ENCODE measurements at regions not wholly inside any gene's neighbourhood (a gene's known extent, or its start where the extent isn't known, plus 50 kb on each side); places are given as distances from the start of the nearest gene placed in this dataset.

DNA sequence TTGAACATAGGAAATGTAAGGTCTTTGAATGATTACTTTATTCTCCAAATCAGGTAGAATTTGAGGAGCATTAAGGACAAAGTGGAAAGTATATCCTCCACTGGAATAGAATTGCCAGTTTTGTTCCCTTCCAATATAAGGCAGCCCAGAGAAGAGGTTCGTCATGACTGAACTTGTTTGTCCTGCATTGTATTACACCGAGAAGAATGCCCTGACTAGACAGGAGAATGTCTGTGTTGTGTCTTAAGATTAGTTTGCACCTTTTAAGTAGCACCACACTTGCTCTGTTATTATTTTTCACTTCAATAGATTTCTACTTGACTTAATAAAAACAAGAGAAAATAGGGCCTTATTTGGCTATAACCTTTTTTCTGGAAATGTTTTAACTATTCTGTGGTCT is 586.2 kb upstream of the PTGER4 start:
- no peak for DNase-seq
- Mint-ChIP-seq H3K36me3 (ENCODE audit: insufficient read depth in 2 of 2) (peaks cover 8 to 17% of the 10 kb centered on the region in 2 donors), H3K4me1 (ENCODE audit: low read depth) (no peaks in the 10 kb centered on the region), H3K9me3 (peaks cover 8 to 13% of the 10 kb centered on the region in 2 donors), H3K27ac (no peak overlapping the region), H3K27me3 (ENCODE audit: low read depth) (peaks cover 16% of the 10 kb centered on the region), H3K4me3 (no peak overlapping the region)
- no peak for ATAC-seq (replicated peaks in 1 of 2)

DNA sequence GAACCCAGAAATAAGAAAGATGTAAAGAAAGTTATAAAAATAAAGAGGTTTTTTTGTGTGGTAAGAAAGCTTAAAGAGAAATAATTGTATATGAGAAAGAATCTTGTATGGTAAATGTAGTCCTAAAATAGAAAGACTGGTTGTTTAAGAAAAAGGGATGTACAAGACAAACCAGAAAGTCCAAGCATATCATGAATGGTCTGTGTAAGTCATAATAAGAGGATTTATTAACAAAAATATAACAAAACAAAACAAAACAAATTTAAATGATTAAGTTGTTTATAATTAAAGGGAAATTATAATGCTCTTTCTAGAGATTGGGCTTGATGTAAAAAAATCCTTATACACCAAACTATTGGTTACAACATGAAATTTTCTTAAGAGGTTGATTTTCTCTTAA is 590.4 kb upstream of the PTGER4 start:
- Mint-ChIP-seq H3K27me3 (ENCODE audit: low read depth) (peaks cover 16% of the 10 kb centered on the region), H3K4me3 (no peak overlapping the region), H3K36me3 (ENCODE audit: insufficient read depth in 2 of 2) (peaks cover 8 to 16% of the 10 kb centered on the region in 2 donors), H3K4me1 (ENCODE audit: low read depth) (no peaks in the 10 kb centered on the region), H3K9me3 (peaks cover 4 to 9% of the 10 kb centered on the region in 2 donors), H3K27ac (no peak overlapping the region)
- no peak for DNase-seq
- ATAC-seq (replicated peaks in 1 of 2), result no peak

DNA sequence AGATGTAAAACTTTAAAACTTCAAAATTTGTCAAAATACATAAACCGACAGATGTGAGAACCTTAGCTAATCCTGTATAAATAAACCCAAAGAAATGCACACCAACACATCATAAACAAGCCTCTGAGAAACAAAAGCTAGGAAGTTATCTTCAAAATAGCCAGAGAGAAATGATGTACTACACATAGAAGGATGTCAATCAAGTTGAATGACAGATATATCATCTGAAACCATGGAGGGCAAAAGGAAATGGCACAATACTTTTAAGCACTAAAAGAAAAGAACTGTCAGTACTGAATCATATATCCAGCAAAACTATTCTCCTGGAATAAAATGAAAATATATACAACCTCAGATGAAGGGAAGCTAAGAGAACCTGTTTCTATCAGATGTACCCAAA is 595.1 kb upstream of the PTGER4 start:
- ATAC-seq (replicated peaks in 1 of 2), result no peak
- H3K27ac Mint-ChIP-seq, result no peak overlapping the region
- no peaks in the 10 kb centered on the region for H3K4me1 Mint-ChIP-seq (ENCODE audit: low read depth)
- H3K4me3 Mint-ChIP-seq, result no peak overlapping the region
- H3K27me3 Mint-ChIP-seq (ENCODE audit: low read depth), result peaks cover 15% of the 10 kb centered on the region
- no peak for DNase-seq
- peaks cover 0 to 2% of the 10 kb centered on the region in 2 donors for H3K9me3 Mint-ChIP-seq
- H3K36me3 Mint-ChIP-seq (ENCODE audit: insufficient read depth in 2 of 2), result peaks cover 1% of the 10 kb centered on the region in 2 donors

DNA sequence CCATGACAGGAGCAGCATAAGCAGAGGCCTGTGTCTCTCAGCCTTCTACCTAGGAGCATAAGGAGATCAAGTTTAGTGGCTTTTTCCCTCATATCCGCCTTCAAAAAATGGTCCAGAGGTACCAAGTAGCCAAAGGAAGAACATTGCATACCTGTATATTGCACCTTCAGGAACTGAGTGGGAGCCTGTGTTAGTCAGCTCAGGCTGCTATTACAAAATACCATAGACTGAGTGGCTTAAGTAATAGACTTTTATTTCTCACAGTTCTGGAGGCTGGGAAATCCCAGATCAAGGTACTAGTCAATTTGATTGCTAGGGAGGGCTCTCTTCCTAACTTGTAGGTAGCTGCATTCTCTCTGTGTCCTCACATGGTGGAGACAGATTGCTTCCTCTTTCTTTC is 597.4 kb upstream of the PTGER4 start:
- H3K27me3 Mint-ChIP-seq (ENCODE audit: low read depth), result peaks cover 25% of the 10 kb centered on the region
- no peaks in the 10 kb centered on the region for H3K4me1 Mint-ChIP-seq (ENCODE audit: low read depth)
- H3K27ac Mint-ChIP-seq, result no peak overlapping the region
- no peaks in the 10 kb centered on the region for H3K36me3 Mint-ChIP-seq (ENCODE audit: insufficient read depth in 2 of 2)
- no peak overlapping the region for H3K4me3 Mint-ChIP-seq
- peaks cover 0 to 2% of the 10 kb centered on the region in 2 donors for H3K9me3 Mint-ChIP-seq
- DNase-seq (no peak), ATAC-seq (replicated peaks in 1 of 2) (no peak)

DNA sequence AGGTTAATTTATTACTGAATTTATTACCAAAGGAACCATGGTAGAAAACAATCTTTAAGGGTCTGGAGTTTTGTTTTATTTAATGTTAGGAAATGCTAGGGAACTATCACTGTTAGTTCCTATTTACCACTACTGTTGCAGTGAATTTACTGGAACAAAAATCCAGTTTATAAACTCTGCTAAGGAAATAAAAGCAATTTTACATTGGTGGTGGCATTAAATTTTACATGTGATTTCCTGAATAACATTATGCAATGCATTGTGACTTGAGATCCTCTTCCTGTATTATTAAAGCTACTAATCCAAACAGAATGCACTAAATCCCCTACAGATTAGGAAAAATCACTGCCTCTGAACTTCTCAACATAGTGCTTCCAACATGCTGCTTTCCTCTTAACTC is 599.5 kb upstream of the PTGER4 start:
- DNase-seq (no peak), ATAC-seq (replicated peaks in 1 of 2) (no peak)
- no peaks in the 10 kb centered on the region for H3K4me1 Mint-ChIP-seq (ENCODE audit: low read depth)
- peaks cover 25% of the 10 kb centered on the region for H3K27me3 Mint-ChIP-seq (ENCODE audit: low read depth)
- H3K9me3 Mint-ChIP-seq, result peaks cover 0 to 2% of the 10 kb centered on the region in 2 donors
- H3K36me3 Mint-ChIP-seq (ENCODE audit: insufficient read depth in 2 of 2), result no peaks in the 10 kb centered on the region
- no peak overlapping the region for H3K4me3 Mint-ChIP-seq
- H3K27ac Mint-ChIP-seq, result no peak overlapping the region

DNA sequence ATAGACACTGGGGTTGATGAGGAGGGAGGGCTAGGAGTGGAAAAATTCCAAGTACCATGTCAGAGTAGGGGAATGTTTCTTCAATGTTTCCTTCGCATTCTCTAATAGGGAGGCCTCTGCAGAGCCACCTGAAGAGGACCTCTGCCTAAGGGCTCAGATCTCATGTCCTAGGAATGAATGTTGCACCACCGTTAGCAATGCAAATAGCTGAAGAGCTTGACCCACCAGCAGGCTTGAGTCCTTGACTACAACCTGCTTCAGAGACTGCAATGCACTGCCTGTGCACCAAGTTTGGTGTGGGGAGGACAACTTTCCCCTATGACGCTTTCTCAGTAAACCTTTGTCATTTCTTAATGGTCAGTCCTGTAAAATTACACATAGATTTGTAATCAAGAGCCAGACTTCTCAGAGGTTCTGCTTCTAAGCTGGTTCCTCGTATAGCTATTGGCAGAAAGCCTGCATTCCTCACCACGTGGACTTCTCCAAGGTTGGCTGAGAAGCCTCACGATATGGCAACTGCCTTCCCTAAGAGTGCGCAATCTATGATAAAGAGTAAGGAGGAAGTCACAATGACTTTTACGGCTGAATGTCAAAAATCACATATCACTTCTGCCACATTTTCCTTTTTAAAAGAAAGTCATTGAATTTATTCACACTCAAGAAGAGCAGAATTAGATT is 600.7 kb upstream of the PTGER4 start:
- Mint-ChIP-seq H3K36me3 (ENCODE audit: insufficient read depth in 2 of 2) (no peaks in the 10 kb centered on the region), H3K27me3 (ENCODE audit: low read depth) (peaks cover 25% of the 10 kb centered on the region), H3K9me3 (peaks cover 0 to 2% of the 10 kb centered on the region in 2 donors), H3K27ac (no peak overlapping the region), H3K4me3 (no peak overlapping the region), H3K4me1 (ENCODE audit: low read depth) (no peaks in the 10 kb centered on the region)
- no peak for DNase-seq
- ATAC-seq (replicated peaks in 1 of 2), result no peak

DNA sequence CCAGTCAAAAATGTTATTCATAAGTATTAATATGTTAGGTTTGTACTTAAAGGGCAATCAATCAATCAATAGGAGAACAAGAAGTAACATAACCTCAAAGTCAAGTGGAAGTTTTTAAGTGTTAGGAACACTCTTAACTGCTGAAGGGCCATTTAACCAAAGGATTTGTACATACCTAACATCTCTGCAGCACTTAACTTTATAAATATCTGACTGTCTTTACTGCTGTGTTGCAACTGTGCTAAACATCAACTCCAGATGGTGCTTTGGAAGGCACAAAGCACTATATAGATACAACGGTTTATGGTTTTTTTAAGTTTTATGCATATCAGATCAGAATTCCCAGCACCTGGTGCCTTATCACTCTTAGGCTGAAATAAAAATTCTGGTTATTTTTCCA is 604.9 kb upstream of the PTGER4 start:
- Mint-ChIP-seq H3K27ac (no peak overlapping the region), H3K4me1 (ENCODE audit: low read depth) (no peaks in the 10 kb centered on the region)

DNA sequence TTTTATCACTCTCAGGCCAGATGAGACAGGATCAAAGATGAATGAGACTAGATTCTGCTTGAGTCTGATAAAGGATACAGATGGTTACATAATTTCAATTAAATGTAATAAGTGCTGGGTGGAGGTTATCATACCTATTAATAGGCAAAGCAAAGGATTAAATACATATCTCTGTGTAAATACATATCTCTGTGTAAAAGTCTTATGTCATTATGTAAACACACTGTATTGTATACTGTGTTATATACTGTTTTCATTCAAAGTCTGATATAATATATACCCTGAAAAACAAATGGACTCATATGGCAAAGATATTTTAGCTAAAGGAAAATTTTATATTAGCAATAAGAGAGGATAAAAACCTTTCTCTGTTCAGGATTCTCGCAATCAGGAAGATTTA is 605.8 kb upstream of the PTGER4 start:
- no peak for DNase-seq
- Mint-ChIP-seq H3K9me3 (peaks cover 0 to 2% of the 10 kb centered on the region in 2 donors), H3K4me1 (ENCODE audit: low read depth) (no peaks in the 10 kb centered on the region), H3K36me3 (ENCODE audit: insufficient read depth in 2 of 2) (no peaks in the 10 kb centered on the region), H3K4me3 (no peak overlapping the region), H3K27me3 (ENCODE audit: low read depth) (peaks cover 27% of the 10 kb centered on the region), H3K27ac (no peak overlapping the region)
- no peak for ATAC-seq (replicated peaks in 1 of 2)

More for the DNA sequence above, 604.9 kb upstream of the PTGER4 start:
- ATAC-seq (replicated peaks in 1 of 2) (no peak), DNase-seq (no peak)
- Mint-ChIP-seq H3K27me3 (ENCODE audit: low read depth) (peaks cover 31% of the 10 kb centered on the region), H3K36me3 (ENCODE audit: insufficient read depth in 2 of 2) (no peaks in the 10 kb centered on the region), H3K4me3 (no peak overlapping the region), H3K9me3 (peaks cover 0 to 2% of the 10 kb centered on the region in 2 donors)

DNA sequence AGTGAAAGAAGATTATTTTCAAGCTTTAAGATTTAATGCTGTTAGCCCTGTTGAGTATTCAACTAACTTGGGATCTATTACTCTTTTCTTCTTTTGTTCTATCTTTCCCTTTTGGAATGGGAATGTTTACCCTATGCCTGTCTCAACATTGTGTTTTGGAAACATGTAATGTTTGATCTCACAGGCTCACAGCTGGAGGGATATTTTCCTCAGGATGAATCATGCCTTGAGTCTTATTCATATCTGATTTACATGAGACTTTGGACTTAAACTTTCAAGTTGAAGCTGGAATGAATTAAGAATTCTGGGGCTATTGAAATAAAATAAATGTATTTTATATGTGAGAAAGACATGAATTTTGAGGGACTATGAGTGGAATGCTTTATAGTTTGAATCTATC is 607.8 kb upstream of the PTGER4 start:
- Mint-ChIP-seq H3K36me3 (ENCODE audit: insufficient read depth in 2 of 2) (no peaks in the 10 kb centered on the region), H3K4me1 (ENCODE audit: low read depth) (no peaks in the 10 kb centered on the region), H3K9me3 (no peaks in the 10 kb centered on the region), H3K27me3 (ENCODE audit: low read depth) (peaks cover 23% of the 10 kb centered on the region), H3K27ac (no peak overlapping the region), H3K4me3 (no peak overlapping the region)
- no peak for DNase-seq
- no peak for ATAC-seq (replicated peaks in 1 of 2)

DNA sequence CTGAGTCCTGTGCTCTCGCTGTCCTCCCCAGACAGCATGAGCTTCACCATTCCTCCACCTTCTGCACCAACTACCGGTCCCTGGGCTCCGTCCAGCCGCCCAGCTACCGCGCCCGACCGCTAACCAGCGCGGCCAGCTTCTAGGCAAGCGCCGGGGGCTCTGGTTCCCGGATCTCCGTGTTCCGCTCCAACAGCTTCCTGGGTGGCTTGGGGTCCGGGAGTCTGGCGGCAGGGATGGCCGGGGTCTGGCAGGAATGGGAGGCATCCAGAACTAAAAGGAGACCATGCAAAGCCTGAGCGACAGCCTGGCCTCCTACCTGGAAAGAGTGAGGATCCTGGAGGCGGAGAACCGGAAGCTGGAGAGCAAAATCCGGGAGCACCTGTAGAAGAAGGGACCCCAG is 613.1 kb upstream of the PTGER4 start:
- no peak for ATAC-seq (replicated peaks in 1 of 2)
- peaks cover 0 to 2% of the 10 kb centered on the region in 2 donors for H3K9me3 Mint-ChIP-seq
- DNase-seq, result no peak

DNA sequence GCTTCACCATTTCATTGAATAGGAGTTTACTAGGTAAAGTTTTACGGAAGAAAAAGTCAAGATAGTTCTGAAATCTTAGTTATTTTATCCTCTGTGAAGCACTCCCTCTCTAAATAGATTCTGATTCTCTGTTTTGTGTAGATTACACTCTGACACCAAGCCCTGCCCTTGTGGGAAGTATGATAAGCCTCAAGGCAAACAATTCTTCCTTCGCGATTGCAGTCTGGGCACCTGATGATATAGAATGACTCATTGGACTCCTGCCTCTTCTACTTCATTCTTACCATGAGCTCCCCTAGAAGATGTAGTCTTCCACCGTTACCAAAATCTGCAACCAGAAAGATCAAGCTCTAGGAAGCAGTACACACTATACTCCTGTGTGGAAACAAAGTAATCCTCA is 626.9 kb upstream of the PTGER4 start:
- peaks cover 8% of the 10 kb centered on the region for H3K4me1 Mint-ChIP-seq (ENCODE audit: low read depth)
- no peak overlapping the region for H3K4me3 Mint-ChIP-seq
- H3K27ac Mint-ChIP-seq, result no peak overlapping the region
- H3K36me3 Mint-ChIP-seq (ENCODE audit: insufficient read depth in 2 of 2), result peaks cover 0 to 1% of the 10 kb centered on the region in 2 donors
- H3K9me3 Mint-ChIP-seq, result peaks cover 0 to 2% of the 10 kb centered on the region in 2 donors
- DNase-seq (no peak), ATAC-seq (replicated peaks in 1 of 2) (no peak)
- peaks cover 27% of the 10 kb centered on the region for H3K27me3 Mint-ChIP-seq (ENCODE audit: low read depth)

More for the DNA sequence above, 613.1 kb upstream of the PTGER4 start:
- Mint-ChIP-seq H3K4me3 (no peak overlapping the region), H3K27me3 (ENCODE audit: low read depth) (peaks cover 4% of the 10 kb centered on the region), H3K36me3 (ENCODE audit: insufficient read depth in 2 of 2) (no peaks in the 10 kb centered on the region), H3K4me1 (ENCODE audit: low read depth) (no peaks in the 10 kb centered on the region), H3K27ac (no peak overlapping the region)

DNA sequence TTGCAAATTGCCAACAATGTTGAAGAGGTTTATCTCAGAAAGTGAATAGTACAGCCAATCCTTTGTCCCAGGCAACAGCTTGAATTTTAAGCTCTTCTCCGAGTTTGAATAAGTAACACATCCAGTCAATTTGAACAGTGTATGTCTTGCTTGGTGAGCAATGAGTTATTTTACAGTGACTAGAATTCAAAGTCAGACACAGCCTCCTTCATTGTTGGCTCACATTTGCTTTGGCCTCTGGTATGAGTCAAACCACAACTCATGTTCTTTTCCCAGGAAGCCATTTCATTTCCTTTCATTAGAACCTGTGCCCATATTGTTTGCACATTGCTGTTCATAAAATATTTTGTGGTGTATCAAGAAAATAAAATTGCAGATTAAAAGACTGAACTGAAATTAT is 622.0 kb upstream of the DAB2 start:
- H3K4me3 Mint-ChIP-seq, result no peak overlapping the region
- DNase-seq, result no peak
- no peak for ATAC-seq (replicated peaks in 1 of 2)
- H3K9me3 Mint-ChIP-seq, result peaks cover 0 to 2% of the 10 kb centered on the region in 2 donors
- H3K36me3 Mint-ChIP-seq (ENCODE audit: insufficient read depth in 2 of 2), result peaks cover 0 to 3% of the 10 kb centered on the region in 2 donors
- no peak overlapping the region for H3K27ac Mint-ChIP-seq
- peaks cover 13% of the 10 kb centered on the region for H3K27me3 Mint-ChIP-seq (ENCODE audit: low read depth)
- H3K4me1 Mint-ChIP-seq (ENCODE audit: low read depth), result peaks cover 9% of the 10 kb centered on the region

DNA sequence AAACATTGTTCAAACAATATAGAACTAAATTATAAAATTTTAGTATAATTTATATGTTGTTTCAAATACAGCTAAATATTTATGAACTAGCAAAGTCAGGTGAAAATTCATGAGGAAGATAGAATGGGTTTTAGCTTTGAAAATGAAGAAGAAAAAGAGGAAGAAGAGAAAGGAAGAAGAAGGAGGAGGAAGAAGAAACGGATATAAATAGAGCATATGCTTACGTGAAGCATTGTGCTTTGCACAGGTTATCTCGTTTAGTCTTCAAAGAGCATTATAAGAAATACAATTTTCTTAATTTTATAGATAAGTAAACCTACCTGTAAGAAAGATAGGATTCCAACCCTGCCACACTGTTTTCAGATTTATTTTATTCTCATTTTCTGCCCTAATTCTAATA is 620.6 kb upstream of the DAB2 start:
- Mint-ChIP-seq H3K27me3 (ENCODE audit: low read depth) (peaks cover 8% of the 10 kb centered on the region), H3K36me3 (ENCODE audit: insufficient read depth in 2 of 2) (peaks cover 0 to 3% of the 10 kb centered on the region in 2 donors), H3K4me3 (no peak overlapping the region), H3K9me3 (peaks cover 0 to 2% of the 10 kb centered on the region in 2 donors), H3K27ac (no peak overlapping the region), H3K4me1 (ENCODE audit: low read depth) (peaks cover 9% of the 10 kb centered on the region)
- ATAC-seq (replicated peaks in 1 of 2) (no peak), DNase-seq (no peak)

DNA sequence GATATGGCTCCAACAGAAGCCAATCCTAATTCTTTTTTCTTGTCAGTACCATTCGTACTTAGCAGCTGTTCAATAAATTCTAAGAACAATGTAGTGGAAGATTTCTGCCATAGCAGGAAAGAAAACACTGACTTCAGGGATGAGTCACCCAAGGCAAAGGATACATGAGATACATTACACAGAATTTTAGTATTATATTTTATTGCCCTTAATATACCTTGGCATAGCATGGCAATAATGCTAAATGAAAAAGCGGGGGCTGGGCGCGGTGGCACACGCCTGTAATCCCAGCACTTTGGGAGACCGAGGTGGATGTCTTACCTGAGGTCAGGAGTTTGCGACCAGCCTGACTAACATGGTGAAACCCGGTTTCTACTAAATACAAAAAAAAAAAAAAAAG is 619.1 kb upstream of the DAB2 start:
- H3K27ac Mint-ChIP-seq, result no peak overlapping the region
- H3K27me3 Mint-ChIP-seq (ENCODE audit: low read depth), result peaks cover 7% of the 10 kb centered on the region
- H3K4me3 Mint-ChIP-seq, result no peak overlapping the region
- ATAC-seq (replicated peaks in 1 of 2) (no peak), DNase-seq (no peak)
- H3K9me3 Mint-ChIP-seq, result no peaks in the 10 kb centered on the region
- peaks cover 0 to 3% of the 10 kb centered on the region in 2 donors for H3K36me3 Mint-ChIP-seq (ENCODE audit: insufficient read depth in 2 of 2)
- H3K4me1 Mint-ChIP-seq (ENCODE audit: low read depth), result peaks cover 9% of the 10 kb centered on the region

Measured in activated T-cell treated with anti-CD3 and anti-CD28 coated beads, Interleukin-2, amount 50 U/mL, for 72 hours (primary cell).